ENCODE measurements at regions not wholly inside any gene's neighbourhood (a gene's known extent, or its start where the extent isn't known, plus 50 kb on each side); places are given as distances from the start of the nearest gene placed in this dataset.

DNA sequence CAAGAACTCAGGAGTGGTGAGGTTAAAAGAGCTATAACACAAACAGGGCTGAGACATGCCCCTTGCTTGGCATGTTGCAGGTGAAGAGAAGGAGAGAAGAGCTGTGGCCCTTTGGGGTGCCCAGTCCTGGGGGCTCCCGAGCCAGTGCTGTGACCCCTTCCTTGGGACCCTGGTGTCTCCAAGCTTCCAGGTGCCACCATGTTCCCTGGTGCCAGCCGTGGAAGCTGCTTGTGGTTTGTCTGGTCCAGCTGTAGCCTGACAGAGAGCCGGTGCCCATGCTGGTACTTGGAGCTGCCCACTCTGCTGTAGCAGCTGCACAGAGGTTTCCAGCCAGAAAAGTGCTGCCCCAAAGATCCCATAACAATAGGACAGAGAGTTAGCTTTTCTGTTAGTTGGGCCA lies 159.2 kb upstream of the SLC38A2 start:
- no peaks in the 10 kb centered on the region for H4K20me1 ChIP-seq (ENCODE audit: control insufficient read depth, extremely low read depth, insufficient read depth, low read length)
- H3K9ac ChIP-seq (ENCODE audit: control insufficient read depth, extremely low read depth, insufficient read depth, low read length) = no peak overlapping the region
- dilution Hi-C loops (cut with MboI; ENCODE audit: extremely low pct_ligation_motif_present, low sequenced_read_pairs) = no loop called here
- TF ChIP-seq, protein P1, sequence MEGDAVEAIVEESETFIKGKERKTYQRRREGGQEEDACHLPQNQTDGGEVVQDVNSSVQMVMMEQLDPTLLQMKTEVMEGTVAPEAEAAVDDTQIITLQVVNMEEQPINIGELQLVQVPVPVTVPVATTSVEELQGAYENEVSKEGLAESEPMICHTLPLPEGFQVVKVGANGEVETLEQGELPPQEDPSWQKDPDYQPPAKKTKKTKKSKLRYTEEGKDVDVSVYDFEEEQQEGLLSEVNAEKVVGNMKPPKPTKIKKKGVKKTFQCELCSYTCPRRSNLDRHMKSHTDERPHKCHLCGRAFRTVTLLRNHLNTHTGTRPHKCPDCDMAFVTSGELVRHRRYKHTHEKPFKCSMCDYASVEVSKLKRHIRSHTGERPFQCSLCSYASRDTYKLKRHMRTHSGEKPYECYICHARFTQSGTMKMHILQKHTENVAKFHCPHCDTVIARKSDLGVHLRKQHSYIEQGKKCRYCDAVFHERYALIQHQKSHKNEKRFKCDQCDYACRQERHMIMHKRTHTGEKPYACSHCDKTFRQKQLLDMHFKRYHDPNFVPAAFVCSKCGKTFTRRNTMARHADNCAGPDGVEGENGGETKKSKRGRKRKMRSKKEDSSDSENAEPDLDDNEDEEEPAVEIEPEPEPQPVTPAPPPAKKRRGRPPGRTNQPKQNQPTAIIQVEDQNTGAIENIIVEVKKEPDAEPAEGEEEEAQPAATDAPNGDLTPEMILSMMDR (optimal IDR thresholded peaks at IDR 0.05 in 1 of 3, IDR thresholded peaks at IDR 0.05 in 1 of 3, conservative IDR thresholded peaks at IDR 0.05 in 1 of 3; ENCODE audit: extremely low read depth in 1 of 3, insufficient read depth in 2 of 3, low read length in 3 of 3) = no peak
- TF ChIP-seq EZH2 (IDR thresholded peaks at IDR 0.05; ENCODE audit: low read length) = no peak
- no peaks in the 10 kb centered on the region for H3K9me3 ChIP-seq (ENCODE audit: control insufficient read depth, low read depth, low read length)
- H3K4me3 ChIP-seq (ENCODE audit: control insufficient read depth in 2 of 3, extremely low read depth in 1 of 3, insufficient read depth in 2 of 3, low read depth in 1 of 3, low read length in 3 of 3) = no peak overlapping the region
- H3K4me1 ChIP-seq (ENCODE audit: control insufficient read depth, extremely low read depth, insufficient read depth, low read length) = no peaks in the 10 kb centered on the region
- no peak overlapping the region for H3K27ac ChIP-seq (ENCODE audit: control insufficient read depth, insufficient read depth, low read length)
- H3K4me2 ChIP-seq (ENCODE audit: control insufficient read depth, extremely low read depth, insufficient read depth, low read depth, low read length) = no peak overlapping the region
- H3K79me2 ChIP-seq (ENCODE audit: control insufficient read depth, insufficient read depth, low read length) = no peaks in the 10 kb centered on the region
- no peaks in the 10 kb centered on the region for H3K9me1 ChIP-seq (ENCODE audit: control insufficient read depth, extremely low read depth, insufficient read depth, low read length)
- H3K27me3 ChIP-seq (ENCODE audit: control insufficient read depth, extremely low read depth, insufficient read depth, low read length) = no peaks in the 10 kb centered on the region
- no peak overlapping the region for H2AFZ ChIP-seq (ENCODE audit: control insufficient read depth, low read length)
- FAIRE-seq = no peak
- H3K36me3 ChIP-seq (ENCODE audit: control insufficient read depth in 2 of 2, extremely low read depth in 1 of 2, insufficient read depth in 2 of 2, low read length in 2 of 2) = no peaks in the 10 kb centered on the region
- no peak for DNase-seq (ENCODE audit: low read depth, low spot score)

DNA sequence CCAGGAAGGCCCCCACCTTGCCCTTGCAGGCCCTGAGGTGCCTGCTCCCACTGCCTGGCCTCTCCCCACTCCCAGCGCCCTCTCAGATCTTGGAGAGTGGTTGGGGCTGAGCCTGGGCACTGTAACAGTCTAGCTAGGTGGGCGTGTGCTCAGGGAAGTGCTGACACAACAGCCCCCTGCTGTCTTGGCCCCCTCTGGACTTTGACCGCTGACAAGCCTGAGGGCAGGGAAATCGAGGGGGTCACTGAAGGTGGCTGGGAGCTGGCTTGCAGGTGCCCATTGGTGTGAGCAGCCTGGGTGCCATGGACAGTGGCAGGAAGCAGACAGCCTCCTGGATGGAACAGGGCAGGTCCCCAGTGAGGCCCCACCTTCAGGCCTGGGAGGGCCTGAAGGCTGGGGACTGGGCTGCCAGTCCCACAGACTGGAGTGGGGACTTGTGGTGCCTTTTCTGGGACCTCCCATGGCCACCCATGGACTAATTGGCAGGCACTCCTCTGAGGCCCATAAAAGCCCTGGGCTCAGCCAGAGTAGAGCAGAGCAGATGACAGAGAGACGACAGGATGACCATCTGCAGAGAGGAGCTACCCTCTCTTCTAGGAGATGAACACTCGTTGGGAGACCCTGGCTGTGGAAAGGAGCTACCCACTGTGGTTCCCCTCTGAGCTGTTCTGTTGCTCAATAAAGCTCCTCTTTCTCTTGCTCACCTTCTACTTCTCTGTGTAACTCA lies 158.6 kb upstream of the SLC38A2 start:
- Histone ChIP-seq H3K4me1 (ENCODE audit: control insufficient read depth, extremely low read depth, insufficient read depth, low read length) (no peaks in the 10 kb centered on the region), H3K79me2 (ENCODE audit: control insufficient read depth, insufficient read depth, low read length) (no peaks in the 10 kb centered on the region), H2AFZ (ENCODE audit: control insufficient read depth, low read length) (no peak overlapping the region), H3K9me1 (ENCODE audit: control insufficient read depth, extremely low read depth, insufficient read depth, low read length) (no peaks in the 10 kb centered on the region), H3K36me3 (ENCODE audit: control insufficient read depth in 2 of 2, extremely low read depth in 1 of 2, insufficient read depth in 2 of 2, low read length in 2 of 2) (no peaks in the 10 kb centered on the region), H3K9ac (ENCODE audit: control insufficient read depth, extremely low read depth, insufficient read depth, low read length) (no peak overlapping the region), H3K27me3 (ENCODE audit: control insufficient read depth, extremely low read depth, insufficient read depth, low read length) (no peaks in the 10 kb centered on the region), H3K4me3 (ENCODE audit: control insufficient read depth in 2 of 3, extremely low read depth in 1 of 3, insufficient read depth in 2 of 3, low read depth in 1 of 3, low read length in 3 of 3) (no peak overlapping the region), H4K20me1 (ENCODE audit: control insufficient read depth, extremely low read depth, insufficient read depth, low read length) (no peaks in the 10 kb centered on the region), H3K27ac (ENCODE audit: control insufficient read depth, insufficient read depth, low read length) (no peak overlapping the region), H3K4me2 (ENCODE audit: control insufficient read depth, extremely low read depth, insufficient read depth, low read depth, low read length) (no peak overlapping the region), H3K9me3 (ENCODE audit: control insufficient read depth, low read depth, low read length) (no peaks in the 10 kb centered on the region)
- TF ChIP-seq, protein P1 (optimal IDR thresholded peaks at IDR 0.05 in 1 of 3, IDR thresholded peaks at IDR 0.05 in 1 of 3, conservative IDR thresholded peaks at IDR 0.05 in 1 of 3; ENCODE audit: extremely low read depth in 1 of 3, insufficient read depth in 2 of 3, low read length in 3 of 3) = no peak
- TF ChIP-seq EZH2 (IDR thresholded peaks at IDR 0.05; ENCODE audit: low read length) = no peak
- dilution Hi-C loops (cut with MboI; ENCODE audit: extremely low pct_ligation_motif_present, low sequenced_read_pairs) = no loop called here
- FAIRE-seq (no peak), DNase-seq (ENCODE audit: low read depth, low spot score) (no peak)

All from keratinocyte (primary cell).